ENCODE measurements at regions not wholly inside any gene's neighbourhood (a gene's known extent, or its start where the extent isn't known, plus 50 kb on each side); places are given as distances from the start of the nearest gene placed in this dataset.

- TF ChIP-seq USF2 (IDR thresholded peaks at IDR 0.05; ENCODE audit: borderline replicate concordance, low read depth, low read length) (no peak), CTCF (IDR thresholded peaks at IDR 0.05) (no peak), EP300 (IDR thresholded peaks at IDR 0.05; ENCODE audit: borderline replicate concordance in 1 of 2, low read depth in 1 of 2, low read length in 1 of 2) (no peak), IRF3 (IDR thresholded peaks at IDR 0.05; ENCODE audit: low read depth, low read length) (no peak), POLR2AphosphoS5 (IDR thresholded peaks at IDR 0.05; ENCODE audit: low read depth, low read length) (no peak), FOSL2 (IDR thresholded peaks at IDR 0.05; ENCODE audit: borderline replicate concordance, low read depth) (no peak), RFX5 (IDR thresholded peaks at IDR 0.05; ENCODE audit: low read length) (no peak)
Observed at GRCh38 chr11:109123816-109124787, 297.9 kb upstream of the C11orf87 start.

All from SK-N-SH (cell line).